ENCODE measurements at regions not wholly inside any gene's neighbourhood (a gene's known extent, or its start where the extent isn't known, plus 50 kb on each side); places are given as distances from the start of the nearest gene placed in this dataset.

DNA sequence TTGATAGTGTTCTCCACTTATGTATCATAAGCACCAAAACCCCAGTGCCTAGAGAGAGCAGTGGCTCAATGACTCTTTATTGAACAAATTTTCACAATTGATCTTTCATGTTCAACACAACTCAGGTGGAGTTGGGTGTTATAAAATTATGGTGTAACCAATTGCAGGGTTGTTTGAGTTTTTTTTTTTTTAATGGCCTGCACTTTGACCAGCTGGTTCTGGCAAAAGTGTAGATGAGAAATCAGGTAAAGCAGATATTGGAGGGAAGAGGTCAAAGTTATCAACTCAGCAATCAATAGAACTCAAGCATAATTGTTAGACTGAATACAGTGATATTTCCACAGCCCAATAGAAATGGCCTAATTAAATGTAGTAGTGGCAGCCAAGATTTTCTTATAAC lies 1386.3 kb downstream of the SUCLG1 start:
- TF ChIP-seq POLR2A (IDR thresholded peaks at IDR 0.05; ENCODE audit: low read length) (no peak), GATA1 (IDR thresholded peaks at IDR 0.05; ENCODE audit: low read depth, low read length) (no peak)
